CD14-positive monocyte (primary cell): ENCODE measurements at regions not wholly inside any gene's neighbourhood (a gene's known extent, or its start where the extent isn't known, plus 50 kb on each side); places are given as distances from the start of the nearest gene placed in this dataset.

Experiments used
- DNase-seq, 3 donors: peaks; one replicate each; pipeline ENCODE4 v3.0.0-alpha.2; 2011 to 2022
- H2AFZ ChIP-seq: 2 replicates; pipeline ENCODE4 v1.6.0; 2012; ENCODE audit warnings: mild to moderate bottlenecking, low read depth, low read length, inconsistent platforms; ENCODE audit not compliant: insufficient read depth, poor library complexity, severe bottlenecking
- H3K27ac ChIP-seq, 2 donors: 1 replicate in 1 of 2; 2 replicates in 1 of 2; pipeline ENCODE4 v1.5.1; 2012 to 2013; ENCODE audit warnings: low read length in 2 of 2, control low read depth in 1 of 2, inconsistent platforms in 1 of 2, low read depth in 1 of 2, mild to moderate bottlenecking in 1 of 2
- H3K27me3 ChIP-seq, 2 donors: one replicate each; pipeline versions ENCODE4 v1.6.0 to v1.6.1; 2011 to 2013; ENCODE audit warnings: low read length in 2 of 2; ENCODE audit not compliant: control insufficient read depth in 2 of 2, insufficient read depth in 2 of 2
- H3K36me3 ChIP-seq, 2 donors: replicated peaks in 1 of 2; 1 replicate in 1 of 2; 2 replicates in 1 of 2; pipeline versions ENCODE4 v1.5.1 to v1.6.1; 2012 to 2013; ENCODE audit warnings: low read length in 2 of 2, control low read depth in 1 of 2, inconsistent platforms in 1 of 2, mild to moderate bottlenecking in 1 of 2; ENCODE audit not compliant: insufficient read depth in 2 of 2, control insufficient read depth in 1 of 2
- H3K4me1 ChIP-seq, 2 donors: 1 replicate in 1 of 2; 2 replicates in 1 of 2; pipeline versions ENCODE4 v1.5.1 to v1.6.1; 2012 to 2013; ENCODE audit warnings: low read length in 2 of 2, control low read depth in 1 of 2, inconsistent platforms in 1 of 2, mild to moderate bottlenecking in 1 of 2, moderate library complexity in 1 of 2; ENCODE audit not compliant: insufficient read depth in 2 of 2, control insufficient read depth in 1 of 2
- H3K4me2 ChIP-seq: replicated peaks from 2 replicates; pipeline ENCODE3; 2012; ENCODE audit warnings: low read length, moderate library complexity, mild to moderate bottlenecking; ENCODE audit not compliant: poor library complexity, severe bottlenecking; ENCODE audit errors: extremely low read depth
- H3K4me3 ChIP-seq, 3 experiments: fragments of 200-600 bp in 1 of 3; sonication (generic) in 1 of 3; replicated peaks in 1 of 3; 1 replicate in 2 of 3; 2 replicates in 1 of 3; pipeline ENCODE4 v1.5.1; 2011 to 2013; ENCODE audit warnings: low read length in 3 of 3, mild to moderate bottlenecking in 3 of 3, control low read depth in 2 of 3, low read depth in 2 of 3, inconsistent platforms in 1 of 3, moderate library complexity in 1 of 3
- H3K79me2 ChIP-seq: 2 replicates; pipeline ENCODE4 v1.6.0; 2012; ENCODE audit warnings: mild to moderate bottlenecking, control low read depth, inconsistent platforms, low read length, moderate library complexity; ENCODE audit not compliant: insufficient read depth
- H3K9ac ChIP-seq: 2 replicates; pipeline ENCODE4 v1.6.0; 2017; ENCODE audit warnings: low read length, mild to moderate bottlenecking; ENCODE audit not compliant: insufficient read depth, poor library complexity, severe bottlenecking
- H3K9me3 ChIP-seq, 2 donors: replicated peaks in 1 of 2; 1 replicate in 1 of 2; 2 replicates in 1 of 2; pipeline versions ENCODE4 v1.5.1 to v1.6.1; 2012 to 2013; ENCODE audit warnings: low read length in 2 of 2, control low read depth in 1 of 2; ENCODE audit not compliant: control insufficient read depth in 1 of 2, insufficient read depth in 1 of 2
- H4K20me1 ChIP-seq: 2 replicates; pipeline ENCODE4 v1.6.0; 2012; ENCODE audit warnings: mild to moderate bottlenecking, low read length, control low read depth, moderate library complexity; ENCODE audit not compliant: insufficient read depth
- H3K27ac Mint-ChIP-seq, 7 donors: one replicate each; pipeline ENCODE4 v1.8.0; 2020; ENCODE audit warnings: mild to moderate bottlenecking in 7 of 7, mixed read lengths in 7 of 7, moderate library complexity in 6 of 7, inconsistent platforms in 2 of 7
- H3K27me3 Mint-ChIP-seq, 3 donors: one replicate each; pipeline ENCODE4 v1.8.0; 2021 to 2022; ENCODE audit warnings: low read depth in 3 of 3, mild to moderate bottlenecking in 3 of 3, mixed read lengths in 3 of 3, moderate library complexity in 3 of 3, inconsistent platforms in 1 of 3
- H3K36me3 Mint-ChIP-seq, 2 donors: one replicate each; pipeline ENCODE4 v1.8.0; 2020; ENCODE audit warnings: mixed read lengths in 2 of 2, inconsistent platforms in 1 of 2, mild to moderate bottlenecking in 1 of 2
- H3K4me1 Mint-ChIP-seq: one replicate; pipeline ENCODE4 v1.8.0; 2020; ENCODE audit warnings: mild to moderate bottlenecking, mixed read lengths
- H3K4me3 Mint-ChIP-seq, 2 donors: one replicate each; pipeline ENCODE4 v1.8.0; 2020; ENCODE audit warnings: mild to moderate bottlenecking in 2 of 2, mixed read lengths in 2 of 2, moderate library complexity in 1 of 2
- H3K9me3 Mint-ChIP-seq, 7 donors: one replicate each; pipeline ENCODE4 v1.8.0; 2020 to 2022; ENCODE audit warnings: mixed read lengths in 7 of 7, mild to moderate bottlenecking in 6 of 7, moderate library complexity in 6 of 7, inconsistent platforms in 2 of 7
- WGBS: methylation state at CpG from one replicate; pipeline ENCODE4 v1.1.5; 2013; ENCODE audit warnings: missing lambda C conversion rate; ENCODE audit not compliant: insufficient coverage; 5-methylcytosine and 5-hydroxymethylcytosine counted together
- intact Hi-C, 2 donors: fragments of 100-400 bp; cut with micrococcal nuclease; formaldehyde crosslinking; loops; one replicate each; pipeline versions ENCODE4 v1.15.0 to v1.15.1; 2023
- TF ChIP-seq, protein P1 (sequence below): fragments of 200-600 bp; IDR thresholded peaks from one replicate; pipeline ENCODE4 v1.8.0; 2022; ENCODE audit warnings: antibody characterized with exemption, mild to moderate bottlenecking

DNA sequence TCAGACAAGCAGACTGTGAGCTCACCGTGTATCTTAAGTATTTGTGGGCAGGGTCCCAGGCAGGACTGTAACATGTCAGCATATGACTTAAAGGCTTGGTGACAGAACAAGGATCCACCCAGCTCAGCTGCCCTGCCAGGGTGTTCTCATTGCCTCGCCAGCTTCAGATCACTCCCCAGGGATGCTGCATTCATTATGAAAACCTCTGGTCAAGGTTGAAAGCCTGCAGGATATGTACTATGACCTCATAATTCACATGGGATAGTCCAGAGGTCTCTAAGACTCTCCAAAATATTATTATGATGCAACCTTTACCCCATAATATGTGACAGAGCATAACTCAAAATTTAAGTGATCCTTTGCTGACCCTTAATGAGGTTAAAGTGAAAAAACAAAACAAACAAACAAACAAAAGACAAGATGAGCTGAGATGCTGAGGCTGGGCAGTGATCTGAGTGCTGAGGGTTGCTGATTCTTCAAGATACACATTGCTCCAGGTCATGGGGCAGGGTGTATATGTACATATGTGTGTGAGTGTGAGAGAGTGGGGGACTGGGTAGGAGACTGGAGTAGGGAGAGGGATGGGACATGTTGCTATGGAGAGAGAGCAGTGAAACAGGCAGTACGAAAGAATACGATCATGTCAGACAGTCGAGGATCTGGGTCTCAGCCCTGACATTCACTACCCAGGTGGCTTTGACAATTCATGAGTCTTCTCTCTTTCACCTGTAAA is 98.8 kb upstream of the DUSP10 start:
- Histone ChIP-seq H3K36me3 (no peaks in the 10 kb centered on the region), H3K4me1 (peaks cover 24 to 26% of the 10 kb centered on the region in 2 donors), H3K4me3 (no peak overlapping the region), H3K27ac (peak overlapping the region in 1 of 2 donors; percentile 26), H4K20me1 (no peaks in the 10 kb centered on the region), H3K9ac (no peak overlapping the region), H3K4me2 (no peak overlapping the region), H2AFZ (no peak overlapping the region), H3K9me3 (no peaks in the 10 kb centered on the region), H3K27me3 (no peaks in the 10 kb centered on the region), H3K79me2 (no peaks in the 10 kb centered on the region)
- 71% methylated on average over 1 of the region's 5 CpGs for WGBS
- DNase-seq = no peak
- H3K36me3 Mint-ChIP-seq = peaks cover 7 to 14% of the 10 kb centered on the region in 2 donors
- H3K9me3 Mint-ChIP-seq = peaks cover 0 to 2% (median 0%) of the 10 kb centered on the region in 7 donors
- H3K27me3 Mint-ChIP-seq = peaks cover 0 to 3% (median 2%) of the 10 kb centered on the region in 3 donors
- intact Hi-C loops = loop anchor here in 1 of 2 donors (10.0 kb wide), 1 partner anchor 66 kb away; no protein-coding TSS in a partner anchor
- H3K27ac Mint-ChIP-seq = peak overlapping the region; percentile 3 to 85 (median 22)
- peaks cover 38% of the 10 kb centered on the region for H3K4me1 Mint-ChIP-seq
- TF ChIP-seq, protein P1, sequence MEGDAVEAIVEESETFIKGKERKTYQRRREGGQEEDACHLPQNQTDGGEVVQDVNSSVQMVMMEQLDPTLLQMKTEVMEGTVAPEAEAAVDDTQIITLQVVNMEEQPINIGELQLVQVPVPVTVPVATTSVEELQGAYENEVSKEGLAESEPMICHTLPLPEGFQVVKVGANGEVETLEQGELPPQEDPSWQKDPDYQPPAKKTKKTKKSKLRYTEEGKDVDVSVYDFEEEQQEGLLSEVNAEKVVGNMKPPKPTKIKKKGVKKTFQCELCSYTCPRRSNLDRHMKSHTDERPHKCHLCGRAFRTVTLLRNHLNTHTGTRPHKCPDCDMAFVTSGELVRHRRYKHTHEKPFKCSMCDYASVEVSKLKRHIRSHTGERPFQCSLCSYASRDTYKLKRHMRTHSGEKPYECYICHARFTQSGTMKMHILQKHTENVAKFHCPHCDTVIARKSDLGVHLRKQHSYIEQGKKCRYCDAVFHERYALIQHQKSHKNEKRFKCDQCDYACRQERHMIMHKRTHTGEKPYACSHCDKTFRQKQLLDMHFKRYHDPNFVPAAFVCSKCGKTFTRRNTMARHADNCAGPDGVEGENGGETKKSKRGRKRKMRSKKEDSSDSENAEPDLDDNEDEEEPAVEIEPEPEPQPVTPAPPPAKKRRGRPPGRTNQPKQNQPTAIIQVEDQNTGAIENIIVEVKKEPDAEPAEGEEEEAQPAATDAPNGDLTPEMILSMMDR = no peak
- no peak overlapping the region for H3K4me3 Mint-ChIP-seq

DNA sequence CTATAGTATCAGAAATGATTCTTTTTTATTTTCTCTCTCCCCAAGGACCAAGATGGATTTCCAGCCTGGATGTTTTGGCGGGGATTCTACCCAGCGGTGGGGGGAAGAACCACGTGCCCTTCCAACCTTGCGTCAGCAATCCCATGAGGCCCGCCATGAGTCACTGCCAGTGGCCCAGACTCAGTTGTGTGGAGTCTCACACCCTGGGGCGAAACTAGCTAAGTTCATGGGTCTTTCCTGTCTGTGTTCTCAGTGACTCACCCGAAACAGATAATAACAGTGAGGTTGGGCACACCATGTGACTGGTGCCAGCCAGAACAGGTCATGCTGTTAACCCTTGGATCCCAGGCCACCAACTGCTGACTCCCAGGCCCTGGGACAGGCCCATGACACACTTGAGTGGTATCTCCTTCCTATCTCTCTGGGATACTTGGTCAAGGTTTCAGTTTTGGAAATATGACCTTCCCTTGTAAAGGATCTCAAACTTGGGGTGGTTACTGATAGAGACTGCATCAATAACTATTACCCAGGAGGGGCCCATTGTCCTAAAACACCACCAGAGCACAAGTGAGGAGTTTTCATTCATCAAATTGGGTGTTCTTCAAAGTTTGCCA is 98.0 kb upstream of the DUSP10 start:
- peak; percentile 56 to 89 (median 60) for DNase-seq
- Mint-ChIP-seq H3K27ac (peak overlapping the region in 2 of 7 donors; percentile 31 to 85), H3K4me1 (peaks cover 38% of the 10 kb centered on the region), H3K36me3 (peaks cover 7 to 14% of the 10 kb centered on the region in 2 donors), H3K27me3 (peaks cover 0 to 3% (median 2%) of the 10 kb centered on the region in 3 donors), H3K4me3 (no peak overlapping the region), H3K9me3 (peaks cover 0 to 2% (median 0%) of the 10 kb centered on the region in 7 donors)
- Histone ChIP-seq H3K79me2 (no peaks in the 10 kb centered on the region), H3K36me3 (no peaks in the 10 kb centered on the region), H4K20me1 (no peaks in the 10 kb centered on the region), H2AFZ (no peak overlapping the region), H3K27ac (no peak overlapping the region), H3K9ac (no peak overlapping the region), H3K4me3 (no peak overlapping the region), H3K4me1 (peaks cover 24 to 26% of the 10 kb centered on the region in 2 donors), H3K9me3 (no peaks in the 10 kb centered on the region), H3K4me2 (no peak overlapping the region), H3K27me3 (no peaks in the 10 kb centered on the region)
- 48% methylated on average over 6 of the region's 7 CpGs for WGBS
- TF ChIP-seq, protein P1 = no peak
- intact Hi-C loops = loop anchor here in 1 of 2 donors (10.0 kb wide), 1 partner anchor 65 kb away; no protein-coding TSS in a partner anchor
